BE2C (cell line): ENCODE measurements at regions not wholly inside any gene's neighbourhood (a gene's known extent, or its start where the extent isn't known, plus 50 kb on each side); places are given as distances from the start of the nearest gene placed in this dataset.

Experiments
- DNase-seq: peaks from one replicate; pipeline ENCODE4 v3.0.0-alpha.2; 2020
- H3K27me3 ChIP-seq: fragments of 250-450 bp; sonication (Bioruptor Pico); 2 replicates; pipeline ENCODE4 v1.5.1; 2020; ENCODE audit warnings: mild to moderate bottlenecking
- H3K36me3 ChIP-seq: fragments of 250-450 bp; sonication (Bioruptor Pico); 2 replicates; pipeline ENCODE4 v1.5.1; 2020; ENCODE audit warnings: mild to moderate bottlenecking
- H3K4me1 ChIP-seq: fragments of 250-450 bp; sonication (Bioruptor Pico); 2 replicates; pipeline ENCODE4 v1.5.1; 2020
- H3K4me3 ChIP-seq: 2 replicates; pipeline ENCODE4 v1.5.1; 2011; ENCODE audit warnings: low read depth, low read length
- H3K9me3 ChIP-seq: fragments of 250-450 bp; sonication (Bioruptor Pico); 2 replicates; pipeline ENCODE4 v1.5.1; 2020
- CTCF ChIP-seq: IDR thresholded peaks from 2 replicates; pipeline ENCODE4 v1.5.1; 2012; ENCODE audit warnings: mild to moderate bottlenecking, low read depth, low read length

- TF ChIP-seq CTCF = no peak
- Histone ChIP-seq H3K36me3 (no peaks in the 10 kb centered on the region), H3K4me3 (no peak overlapping the region), H3K4me1 (no peaks in the 10 kb centered on the region), H3K9me3 (no peaks in the 10 kb centered on the region), H3K27me3 (no peaks in the 10 kb centered on the region)
- no peak for DNase-seq
Observed at GRCh38 chr6:139567095-139567494, 192.6 kb upstream of the CITED2 start.

- DNase-seq = no peak
- Histone ChIP-seq H3K9me3 (no peaks in the 10 kb centered on the region), H3K27me3 (no peaks in the 10 kb centered on the region), H3K4me3 (no peak overlapping the region), H3K4me1 (no peaks in the 10 kb centered on the region), H3K36me3 (no peaks in the 10 kb centered on the region)
- no peak for TF ChIP-seq CTCF
Observed at GRCh38 chr6:139565591-139565990, 191.1 kb upstream of the CITED2 start.

DNA sequence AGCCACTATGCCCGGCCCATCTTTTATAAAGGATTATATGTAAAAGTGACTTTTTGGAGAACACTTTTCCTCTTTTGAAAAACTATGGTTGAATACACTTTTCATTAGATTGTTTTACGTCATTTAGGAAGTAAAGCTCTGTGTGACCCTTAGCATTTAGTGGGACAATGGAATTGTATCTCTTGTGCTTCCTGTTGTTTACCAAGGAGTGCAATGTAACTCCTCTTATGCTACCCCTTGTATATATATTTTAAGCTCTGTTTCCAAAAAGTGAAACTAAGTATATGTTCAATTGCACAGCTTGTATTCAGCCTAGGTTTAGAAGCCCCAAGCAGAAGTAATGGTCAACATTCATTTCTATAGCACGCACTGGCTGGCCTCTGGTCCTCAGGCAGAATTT is 183.1 kb upstream of the CITED2 start:
- H3K27me3 ChIP-seq = no peaks in the 10 kb centered on the region
- no peak for DNase-seq
- no peaks in the 10 kb centered on the region for H3K4me1 ChIP-seq
- H3K36me3 ChIP-seq = no peaks in the 10 kb centered on the region
- H3K4me3 ChIP-seq = no peak overlapping the region
- no peak for TF ChIP-seq CTCF
- H3K9me3 ChIP-seq = no peaks in the 10 kb centered on the region

GRCh38 chr6:139556532-139556931 is 182.1 kb upstream of the CITED2 start:
- no peak for TF ChIP-seq CTCF
- H3K9me3 ChIP-seq = no peaks in the 10 kb centered on the region
- no peak for DNase-seq
- H3K36me3 ChIP-seq = no peaks in the 10 kb centered on the region
- no peaks in the 10 kb centered on the region for H3K4me1 ChIP-seq
- H3K4me3 ChIP-seq = no peak overlapping the region
- H3K27me3 ChIP-seq = no peaks in the 10 kb centered on the region

DNA sequence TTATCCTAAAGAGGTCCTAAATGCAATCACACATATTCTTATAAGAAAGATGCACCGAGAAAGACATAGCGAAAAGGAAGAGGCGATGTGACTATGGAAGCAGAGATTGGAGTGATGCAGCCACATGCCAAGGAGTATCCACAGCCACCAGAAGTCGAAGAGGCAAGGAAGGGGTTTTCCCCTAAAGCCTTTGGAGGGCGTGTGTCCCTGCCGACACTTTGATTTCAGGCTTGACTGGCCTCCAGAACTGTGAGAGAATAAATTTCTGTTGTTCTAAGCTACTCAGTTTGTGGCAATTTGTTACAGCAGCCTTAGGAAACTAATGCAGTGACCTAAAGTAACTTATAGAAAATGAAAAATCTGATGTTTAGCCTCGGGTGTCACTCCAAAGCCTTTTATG is 179.5 kb upstream of the CITED2 start:
- DNase-seq = no peak
- no peaks in the 10 kb centered on the region for H3K9me3 ChIP-seq
- H3K4me3 ChIP-seq = no peak overlapping the region
- no peaks in the 10 kb centered on the region for H3K36me3 ChIP-seq
- H3K27me3 ChIP-seq = no peaks in the 10 kb centered on the region
- no peaks in the 10 kb centered on the region for H3K4me1 ChIP-seq
- TF ChIP-seq CTCF = no peak

DNA sequence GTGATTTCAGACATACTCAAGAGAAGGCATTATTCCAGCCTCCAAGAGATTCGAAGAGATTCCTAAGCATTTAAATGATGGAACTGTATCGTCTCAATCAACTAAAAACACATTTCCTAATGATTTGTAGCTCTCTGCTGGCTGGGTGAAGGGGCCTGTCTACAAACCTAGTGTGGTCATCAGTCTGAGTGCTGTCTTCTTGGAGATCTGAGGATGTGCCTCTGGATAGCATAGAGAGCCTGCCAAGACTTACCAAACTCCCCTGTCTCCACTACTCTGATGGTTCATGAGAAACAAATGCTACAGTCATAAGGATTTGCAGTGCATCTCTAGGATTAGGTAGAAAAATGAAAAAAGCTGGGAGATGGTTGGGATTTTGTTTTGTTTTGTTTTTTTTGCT is 176.9 kb upstream of the CITED2 start:
- Histone ChIP-seq H3K36me3 (no peaks in the 10 kb centered on the region), H3K27me3 (no peaks in the 10 kb centered on the region), H3K4me1 (no peaks in the 10 kb centered on the region), H3K4me3 (no peak overlapping the region), H3K9me3 (no peaks in the 10 kb centered on the region)
- TF ChIP-seq CTCF = no peak
- DNase-seq = no peak
